DND-41 (cell line): ENCODE measurements at regions not wholly inside any gene's neighbourhood (a gene's known extent, or its start where the extent isn't known, plus 50 kb on each side); places are given as distances from the start of the nearest gene placed in this dataset.

Experiments
- ATAC-seq: fragments of 200-7000 bp; cut with Tn5 transposase; 3 replicates; pipeline ENCODE4 v1.9.1; 2021; ENCODE audit warnings: low read depth; ENCODE audit not compliant: insufficient read depth
- DNase-seq: peaks from one replicate; pipeline ENCODE4 v3.0.0-alpha.2; 2020
- H2AFZ ChIP-seq: 2 replicates; pipeline ENCODE4 v1.6.0; 2012; ENCODE audit warnings: low read depth, low read length
- H3K27ac ChIP-seq: 2 replicates; pipeline ENCODE4 v1.5.1; 2012; ENCODE audit warnings: low read length, inconsistent platforms
- H3K27me3 ChIP-seq: fragments of 200-600 bp; sonication (generic); 2 replicates; pipeline ENCODE4 v1.6.0; 2012; ENCODE audit warnings: low read length, mild to moderate bottlenecking, inconsistent platforms; ENCODE audit not compliant: insufficient read depth, poor library complexity
- H3K36me3 ChIP-seq: 2 replicates; pipeline ENCODE4 v1.5.1; 2012; ENCODE audit warnings: low read length, inconsistent platforms; ENCODE audit not compliant: insufficient read depth
- H3K4me1 ChIP-seq: 2 replicates; pipeline ENCODE4 v1.5.1; 2012; ENCODE audit warnings: mild to moderate bottlenecking, low read length; ENCODE audit not compliant: insufficient read depth
- H3K4me2 ChIP-seq: 2 replicates; pipeline ENCODE4 v1.6.0; 2012; ENCODE audit warnings: mild to moderate bottlenecking, moderate library complexity, low read length, inconsistent platforms; ENCODE audit not compliant: insufficient read depth
- H3K4me3 ChIP-seq, 2 experiments: fragments of 200-600 bp in 1 of 2; shearing (Covaris generic) in 1 of 2; 2 replicates each; pipeline ENCODE4 v1.5.1; 2012 to 2016; ENCODE audit warnings: inconsistent platforms in 2 of 2, low read length in 2 of 2, mild to moderate bottlenecking in 2 of 2, low read depth in 1 of 2, moderate library complexity in 1 of 2
- H3K79me2 ChIP-seq: 2 replicates; pipeline ENCODE4 v1.6.0; 2012; ENCODE audit warnings: low read length, inconsistent platforms; ENCODE audit not compliant: insufficient read depth
- H3K9ac ChIP-seq: 2 replicates; pipeline ENCODE4 v1.6.0; 2012; ENCODE audit warnings: low read depth, mild to moderate bottlenecking, inconsistent platforms, low read length, moderate library complexity
- H3K9me3 ChIP-seq: 2 replicates; pipeline ENCODE4 v1.5.1; 2012; ENCODE audit warnings: low read length, moderate library complexity, mild to moderate bottlenecking, inconsistent platforms; ENCODE audit not compliant: insufficient read depth, severe bottlenecking
- H4K20me1 ChIP-seq: 2 replicates; pipeline ENCODE4 v1.6.0; 2012; ENCODE audit warnings: low read length; ENCODE audit not compliant: insufficient read depth
- EZH2 ChIP-seq: IDR thresholded peaks from 3 replicates; pipeline ENCODE4 v1.6.1; 2012; ENCODE audit warnings: borderline replicate concordance, low read depth, mild to moderate bottlenecking, moderate library complexity, low read length, inconsistent platforms; ENCODE audit not compliant: severe bottlenecking
- TF ChIP-seq, protein P1 (sequence below): IDR thresholded peaks from 2 replicates; pipeline ENCODE4 v1.5.1; 2012; ENCODE audit warnings: borderline replicate concordance, low read length, moderate library complexity, mild to moderate bottlenecking; ENCODE audit not compliant: poor library complexity, severe bottlenecking; ENCODE audit errors: extremely low read depth

- ATAC-seq (no peak), DNase-seq (no peak)
- peaks cover 9% of the 10 kb centered on the region for H3K36me3 ChIP-seq
- H3K4me3 ChIP-seq, result no peak overlapping the region
- H4K20me1 ChIP-seq, result no peaks in the 10 kb centered on the region
- H3K9me3 ChIP-seq, result peaks cover 14% of the 10 kb centered on the region
- H3K4me2 ChIP-seq, result no peak overlapping the region
- H2AFZ ChIP-seq, result no peak overlapping the region
- no peaks in the 10 kb centered on the region for H3K27me3 ChIP-seq
- H3K4me1 ChIP-seq, result peaks cover 40% of the 10 kb centered on the region
- H3K9ac ChIP-seq, result no peak overlapping the region
- H3K79me2 ChIP-seq, result peaks cover 10% of the 10 kb centered on the region
- H3K27ac ChIP-seq, result no peak overlapping the region
- TF ChIP-seq, protein P1, sequence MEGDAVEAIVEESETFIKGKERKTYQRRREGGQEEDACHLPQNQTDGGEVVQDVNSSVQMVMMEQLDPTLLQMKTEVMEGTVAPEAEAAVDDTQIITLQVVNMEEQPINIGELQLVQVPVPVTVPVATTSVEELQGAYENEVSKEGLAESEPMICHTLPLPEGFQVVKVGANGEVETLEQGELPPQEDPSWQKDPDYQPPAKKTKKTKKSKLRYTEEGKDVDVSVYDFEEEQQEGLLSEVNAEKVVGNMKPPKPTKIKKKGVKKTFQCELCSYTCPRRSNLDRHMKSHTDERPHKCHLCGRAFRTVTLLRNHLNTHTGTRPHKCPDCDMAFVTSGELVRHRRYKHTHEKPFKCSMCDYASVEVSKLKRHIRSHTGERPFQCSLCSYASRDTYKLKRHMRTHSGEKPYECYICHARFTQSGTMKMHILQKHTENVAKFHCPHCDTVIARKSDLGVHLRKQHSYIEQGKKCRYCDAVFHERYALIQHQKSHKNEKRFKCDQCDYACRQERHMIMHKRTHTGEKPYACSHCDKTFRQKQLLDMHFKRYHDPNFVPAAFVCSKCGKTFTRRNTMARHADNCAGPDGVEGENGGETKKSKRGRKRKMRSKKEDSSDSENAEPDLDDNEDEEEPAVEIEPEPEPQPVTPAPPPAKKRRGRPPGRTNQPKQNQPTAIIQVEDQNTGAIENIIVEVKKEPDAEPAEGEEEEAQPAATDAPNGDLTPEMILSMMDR, result no peak
- TF ChIP-seq EZH2, result no peak
Measured at GRCh38 chr14:97462081-97462480, 664.9 kb downstream of the VRK1 start.

DNA sequence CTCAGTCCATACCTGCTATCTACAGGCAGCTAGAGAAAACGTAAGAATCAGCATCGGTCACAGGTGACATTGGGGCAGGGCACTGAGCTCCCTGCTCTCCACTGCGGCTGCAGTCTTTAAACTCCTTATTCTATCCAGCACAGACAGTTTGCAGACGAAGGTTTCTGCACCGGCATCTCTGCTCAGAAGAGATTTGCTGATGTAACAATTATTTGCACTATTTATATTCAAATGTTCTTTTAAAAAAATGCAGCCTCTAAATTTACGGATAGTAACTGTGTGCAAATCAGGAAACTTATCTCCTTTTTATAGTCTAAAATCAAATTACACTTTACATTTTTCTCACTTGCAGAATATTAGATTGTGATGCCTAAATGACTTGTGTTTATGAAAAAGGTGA lies 671.0 kb downstream of the VRK1 start:
- DNase-seq (no peak), ATAC-seq (no peak)
- no peak overlapping the region for H3K27ac ChIP-seq
- H3K4me2 ChIP-seq, result no peak overlapping the region
- H3K9ac ChIP-seq, result no peak overlapping the region
- TF ChIP-seq, protein P1, result no peak
- no peak for TF ChIP-seq EZH2
- H3K4me3 ChIP-seq, result no peak overlapping the region
- no peaks in the 10 kb centered on the region for H3K9me3 ChIP-seq
- H3K27me3 ChIP-seq, result no peaks in the 10 kb centered on the region
- no peak overlapping the region for H2AFZ ChIP-seq
- H3K36me3 ChIP-seq, result no peaks in the 10 kb centered on the region
- H4K20me1 ChIP-seq, result no peaks in the 10 kb centered on the region
- H3K4me1 ChIP-seq, result no peaks in the 10 kb centered on the region
- H3K79me2 ChIP-seq, result no peaks in the 10 kb centered on the region

- no peaks in the 10 kb centered on the region for H3K79me2 ChIP-seq
Measured at GRCh38 chr14:97477353-97477752, 680.2 kb downstream of the VRK1 start.

More at GRCh38 chr14:97477353-97477752, 680.2 kb downstream of the VRK1 start:
- H3K9me3 ChIP-seq, result no peaks in the 10 kb centered on the region
- H2AFZ ChIP-seq, result no peak overlapping the region
- no peaks in the 10 kb centered on the region for H4K20me1 ChIP-seq
- H3K4me3 ChIP-seq, result no peak overlapping the region
- no peak for TF ChIP-seq EZH2
- TF ChIP-seq, protein P1, result no peak
- ATAC-seq, result no peak
- no peak overlapping the region for H3K9ac ChIP-seq
- H3K27ac ChIP-seq, result no peak overlapping the region
- no peaks in the 10 kb centered on the region for H3K36me3 ChIP-seq
- H3K4me2 ChIP-seq, result no peak overlapping the region
- DNase-seq, result no peak
- H3K27me3 ChIP-seq, result no peaks in the 10 kb centered on the region
- no peaks in the 10 kb centered on the region for H3K4me1 ChIP-seq
